ENCODE measurements at regions not wholly inside any gene's neighbourhood (a gene's known extent, or its start where the extent isn't known, plus 50 kb on each side); places are given as distances from the start of the nearest gene placed in this dataset.

DNA sequence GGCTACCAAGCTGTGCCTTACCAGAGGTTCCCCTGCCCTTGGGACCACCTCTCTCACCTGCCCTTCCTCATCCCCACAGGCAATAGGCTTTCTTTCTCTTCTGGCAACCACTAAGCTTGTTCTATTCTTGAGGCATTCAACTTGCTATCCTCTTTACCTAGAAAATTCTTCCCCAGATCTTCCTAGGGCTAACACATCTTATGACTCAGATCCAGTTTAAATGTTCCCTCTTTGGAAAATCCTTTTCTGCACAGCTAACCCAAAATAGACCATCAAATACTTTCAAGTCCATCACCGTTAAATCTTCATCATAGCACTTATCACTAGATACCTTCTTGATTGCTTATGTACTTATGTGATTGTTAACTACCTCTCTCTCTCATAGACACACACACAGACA is 93.7 kb downstream of the ENC1 start:
- H3K9me3 ChIP-seq (ENCODE audit: insufficient read depth in 2 of 2, low read depth in 1 of 2, low read length in 1 of 2), result no peaks in the 10 kb centered on the region
- no peak overlapping the region for H3K4ac ChIP-seq (replicated peaks; ENCODE audit: insufficient read length, low read depth, low read length)
- H3K14ac ChIP-seq (ENCODE audit: insufficient read length), result no peak overlapping the region
- DNase-seq (ENCODE audit: low read depth in 1 of 2, low spot score in 2 of 2) (no peak), FAIRE-seq (no peak)
- CTCF ChIA-PET (ENCODE audit: partially characterized antibody), result interaction anchor here (0.9 kb wide), 1 partner anchor 87 kb away, joined by 3 read pairs; no protein-coding TSS in a partner anchor
- peaks cover 0 to 3% (median 0%) of the 10 kb centered on the region in 4 experiments; a peak in 1 of 7 replicates for H3K27me3 ChIP-seq (replicated peaks in 1 of 4; ENCODE audit: control insufficient read depth in 3 of 4, extremely low read depth in 1 of 4, insufficient read depth in 3 of 4, low read length in 3 of 4)
- no peak overlapping the region for H3K4me2 ChIP-seq (ENCODE audit: insufficient read depth in 1 of 2, low read depth in 2 of 2, low read length in 2 of 2)
- H3K4me3 ChIP-seq (ENCODE audit: extremely low read depth in 1 of 4, insufficient read depth in 2 of 4, low read depth in 3 of 4, low read length in 4 of 4), result no peak overlapping the region
- no peak overlapping the region for H2AFZ ChIP-seq (ENCODE audit: low read length)
- H3K56ac ChIP-seq (replicated peaks; ENCODE audit: insufficient read length, low read depth, low read length), result no peak overlapping the region
- no peak overlapping the region for H3K27ac ChIP-seq (ENCODE audit: low read depth, low read length)
- WGBS, 2 experiments (ENCODE audit: extremely low coverage in 1 of 2, insufficient coverage in 1 of 2, insufficient read length in 1 of 2, insufficient replicate concordance in 2 of 2, low coverage in 1 of 2, low lambda C conversion rate in 2 of 2, missing lambda C conversion rate in 1 of 2), result 93% methylated on average over 1 of the region's 1 CpG; no CpG with 5 or more reads in 1 of the 2 experiments
- H3K23ac ChIP-seq (ENCODE audit: insufficient read length), result no peak overlapping the region
- no peak overlapping the region for H2BK12ac ChIP-seq (ENCODE audit: low read depth, low read length)
- no peaks in the 10 kb centered on the region for H4K20me1 ChIP-seq (replicated peaks in 1 of 2; ENCODE audit: control insufficient read depth in 1 of 2, insufficient read depth in 2 of 2, low read length in 2 of 2)
- no peak overlapping the region for H4K5ac ChIP-seq (ENCODE audit: insufficient read length, low read depth, low read length)
- H3K18ac ChIP-seq (ENCODE audit: extremely low read depth, low read length), result no peak overlapping the region
- no peaks in the 10 kb centered on the region for H3K79me1 ChIP-seq (ENCODE audit: low read depth, low read length)
- no peaks in the 10 kb centered on the region for H3K36me3 ChIP-seq (ENCODE audit: control insufficient read depth in 2 of 4, insufficient read depth in 4 of 4, low read length in 3 of 4)
- no peak overlapping the region for H4K91ac ChIP-seq (replicated peaks; ENCODE audit: insufficient read length, low read length)
- no peak overlapping the region for H2BK15ac ChIP-seq (ENCODE audit: low read length)
- H3K9ac ChIP-seq (replicated peaks in 1 of 4; ENCODE audit: extremely low read depth in 1 of 4, low read depth in 3 of 4, low read length in 3 of 4), result no peak overlapping the region
- no peaks in the 10 kb centered on the region for H3K79me2 ChIP-seq (ENCODE audit: control insufficient read depth in 1 of 2, insufficient read depth in 2 of 2, low read length in 2 of 2)
- POLR2A ChIA-PET (ENCODE audit: partially characterized antibody), result no interaction called here
- peaks cover 2 to 10% (median 6%) of the 10 kb centered on the region in 4 experiments; a peak in 5 of 7 replicates for H3K4me1 ChIP-seq (replicated peaks in 1 of 4; ENCODE audit: control insufficient read depth in 3 of 4, insufficient read depth in 4 of 4, low read length in 3 of 4)
- no peak overlapping the region for H2AK5ac ChIP-seq (ENCODE audit: low read depth, low read length)
- no peak overlapping the region for H2BK5ac ChIP-seq (ENCODE audit: low read depth, low read length)
- no peak overlapping the region for H4K8ac ChIP-seq (ENCODE audit: extremely low read depth, insufficient read depth, low read length)
- H3K23me2 ChIP-seq (ENCODE audit: low read depth, low read length), result no peaks in the 10 kb centered on the region; the same call in 1 of the 2 replicates
- H2BK120ac ChIP-seq (replicated peaks; ENCODE audit: low read depth, low read length), result no peak overlapping the region
- no peak overlapping the region for H2BK20ac ChIP-seq (ENCODE audit: low read length)
- TF ChIP-seq RXRA (IDR thresholded peaks at IDR 0.05; ENCODE audit: insufficient read depth, low read depth, low read length) (no peak), BCL11A (IDR thresholded peaks at IDR 0.05; ENCODE audit: low read depth in 2 of 2, low read length in 2 of 2) (no peak), SP1 (IDR thresholded peaks at IDR 0.05; ENCODE audit: low read depth, low read length) (no peak), ATF2 (IDR thresholded peaks at IDR 0.05; ENCODE audit: low read length) (no peak), EP300 (IDR thresholded peaks at IDR 0.05; ENCODE audit: borderline replicate concordance in 1 of 2, low read depth in 2 of 2, low read length in 2 of 2) (no peak), SRF (IDR thresholded peaks at IDR 0.05; ENCODE audit: low read depth, low read length) (no peak), RFX5 (IDR thresholded peaks at IDR 0.05; ENCODE audit: borderline replicate concordance, low read depth, low read length) (no peak)
